Loucy (cell line): ENCODE measurements at regions not wholly inside any gene's neighbourhood (a gene's known extent, or its start where the extent isn't known, plus 50 kb on each side); places are given as distances from the start of the nearest gene placed in this dataset.

ENCODE experiments used
- H2AFZ ChIP-seq: fragments of 200-600 bp; sonication (generic); 2 replicates; pipeline ENCODE4 v1.6.0; 2016; ENCODE audit warnings: antibody characterized with exemption, mild to moderate bottlenecking, low read length, moderate library complexity
- H3F3A ChIP-seq: fragments of 200-600 bp; 2 replicates; pipeline ENCODE4 v1.6.0; 2016; ENCODE audit warnings: antibody characterized with exemption, low read depth, mild to moderate bottlenecking
- H3K27me3 ChIP-seq: fragments of 200-600 bp; sonication (generic); 2 replicates; pipeline ENCODE4 v1.6.1; 2014; ENCODE audit warnings: low read length, mild to moderate bottlenecking; ENCODE audit not compliant: insufficient read depth, poor library complexity, severe bottlenecking
- H3K36me3 ChIP-seq: fragments of 200-600 bp; sonication (generic); 2 replicates; pipeline ENCODE4 v1.6.1; 2016; ENCODE audit warnings: low read length; ENCODE audit not compliant: insufficient read depth
- H3K4me1 ChIP-seq: fragments of 200-600 bp; sonication (generic); 2 replicates; pipeline ENCODE4 v1.5.1; 2014; ENCODE audit warnings: low read length, mild to moderate bottlenecking; ENCODE audit not compliant: insufficient read depth, poor library complexity, severe bottlenecking
- H3K4me2 ChIP-seq: fragments of 200-600 bp; sonication (generic); 2 replicates; pipeline ENCODE4 v1.6.0; 2014; ENCODE audit warnings: antibody characterized with exemption, low read length, low read depth, mild to moderate bottlenecking; ENCODE audit not compliant: poor library complexity, severe bottlenecking
- H3K4me3 ChIP-seq: fragments of 200-600 bp; sonication (generic); 2 replicates; pipeline ENCODE4 v1.5.1; 2014; ENCODE audit warnings: low read length, mild to moderate bottlenecking, mixed read lengths; ENCODE audit not compliant: poor library complexity, severe bottlenecking
- H3K79me2 ChIP-seq: fragments of 200-600 bp; sonication (generic); 2 replicates; pipeline ENCODE4 v1.6.1; 2014; ENCODE audit warnings: low read length; ENCODE audit not compliant: insufficient read depth
- H3K9ac ChIP-seq: fragments of 200-600 bp; sonication (generic); 2 replicates; pipeline ENCODE4 v1.6.0; 2014; ENCODE audit warnings: mild to moderate bottlenecking, low read depth, low read length, moderate library complexity; ENCODE audit not compliant: poor library complexity, severe bottlenecking
- H3K9me2 ChIP-seq: fragments of 200-600 bp; sonication (generic); replicated peaks from 2 replicates; pipeline ENCODE4 v1.6.1; 2016; ENCODE audit warnings: low read depth, low read length, mixed read lengths
- H3K9me3 ChIP-seq: fragments of 200-600 bp; sonication (generic); 2 replicates; pipeline ENCODE4 v1.6.1; 2014; ENCODE audit warnings: mild to moderate bottlenecking, antibody characterized with exemption, low read length, low read depth; ENCODE audit not compliant: insufficient read depth
- H4K20me1 ChIP-seq: fragments of 200-600 bp; sonication (generic); 2 replicates; pipeline ENCODE4 v1.6.0; 2014; ENCODE audit warnings: antibody characterized with exemption, low read length, mild to moderate bottlenecking; ENCODE audit not compliant: insufficient read depth, poor library complexity, severe bottlenecking
- EZH2phosphoT487 ChIP-seq: fragments of 200-600 bp; IDR thresholded peaks from 2 replicates; pipeline ENCODE4 v1.6.1; 2018; ENCODE audit warnings: antibody characterized with exemption, mild to moderate bottlenecking, moderate library complexity, borderline replicate concordance
- TF ChIP-seq, protein P1 (sequence below): fragments of 200-600 bp; sonication (generic); conservative IDR thresholded peaks from 2 replicates; pipeline ENCODE4 v1.5.1; 2014; ENCODE audit warnings: mild to moderate bottlenecking, antibody characterized with exemption, low read length

DNA sequence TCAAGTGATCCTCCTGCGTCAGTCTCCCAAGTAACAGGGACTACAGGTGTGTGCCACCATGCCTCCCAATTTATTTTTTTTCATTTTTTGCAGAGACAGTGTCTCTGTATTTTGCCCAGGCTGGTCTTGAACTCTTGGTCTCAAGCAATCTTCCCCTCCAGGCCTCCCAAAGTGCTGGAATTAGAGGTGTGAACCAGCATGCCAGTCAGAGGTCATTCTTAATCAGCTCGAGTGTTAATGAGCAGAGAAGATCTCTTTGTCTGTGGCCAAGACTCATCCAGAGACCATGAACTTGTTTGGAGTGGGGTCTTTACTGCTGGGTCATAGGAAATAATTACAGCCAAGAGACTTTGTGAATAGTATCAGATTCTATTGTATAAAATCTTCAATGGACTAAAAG lies 99.2 kb upstream of the AP1S2 start:
- H3K36me3 ChIP-seq = no peaks in the 10 kb centered on the region
- H3K4me3 ChIP-seq = no peak overlapping the region
- H3K9ac ChIP-seq = no peak overlapping the region
- no peak overlapping the region for H3K4me2 ChIP-seq
- no peaks in the 10 kb centered on the region for H3K79me2 ChIP-seq
- no peaks in the 10 kb centered on the region for H3K27me3 ChIP-seq
- no peaks in the 10 kb centered on the region for H3F3A ChIP-seq
- H3K9me2 ChIP-seq = no peaks in the 10 kb centered on the region
- no peaks in the 10 kb centered on the region for H4K20me1 ChIP-seq
- TF ChIP-seq, protein P1, sequence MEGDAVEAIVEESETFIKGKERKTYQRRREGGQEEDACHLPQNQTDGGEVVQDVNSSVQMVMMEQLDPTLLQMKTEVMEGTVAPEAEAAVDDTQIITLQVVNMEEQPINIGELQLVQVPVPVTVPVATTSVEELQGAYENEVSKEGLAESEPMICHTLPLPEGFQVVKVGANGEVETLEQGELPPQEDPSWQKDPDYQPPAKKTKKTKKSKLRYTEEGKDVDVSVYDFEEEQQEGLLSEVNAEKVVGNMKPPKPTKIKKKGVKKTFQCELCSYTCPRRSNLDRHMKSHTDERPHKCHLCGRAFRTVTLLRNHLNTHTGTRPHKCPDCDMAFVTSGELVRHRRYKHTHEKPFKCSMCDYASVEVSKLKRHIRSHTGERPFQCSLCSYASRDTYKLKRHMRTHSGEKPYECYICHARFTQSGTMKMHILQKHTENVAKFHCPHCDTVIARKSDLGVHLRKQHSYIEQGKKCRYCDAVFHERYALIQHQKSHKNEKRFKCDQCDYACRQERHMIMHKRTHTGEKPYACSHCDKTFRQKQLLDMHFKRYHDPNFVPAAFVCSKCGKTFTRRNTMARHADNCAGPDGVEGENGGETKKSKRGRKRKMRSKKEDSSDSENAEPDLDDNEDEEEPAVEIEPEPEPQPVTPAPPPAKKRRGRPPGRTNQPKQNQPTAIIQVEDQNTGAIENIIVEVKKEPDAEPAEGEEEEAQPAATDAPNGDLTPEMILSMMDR = no peak
- no peak for TF ChIP-seq EZH2phosphoT487
- no peaks in the 10 kb centered on the region for H3K4me1 ChIP-seq
- no peak overlapping the region for H2AFZ ChIP-seq
- H3K9me3 ChIP-seq = no peaks in the 10 kb centered on the region

DNA sequence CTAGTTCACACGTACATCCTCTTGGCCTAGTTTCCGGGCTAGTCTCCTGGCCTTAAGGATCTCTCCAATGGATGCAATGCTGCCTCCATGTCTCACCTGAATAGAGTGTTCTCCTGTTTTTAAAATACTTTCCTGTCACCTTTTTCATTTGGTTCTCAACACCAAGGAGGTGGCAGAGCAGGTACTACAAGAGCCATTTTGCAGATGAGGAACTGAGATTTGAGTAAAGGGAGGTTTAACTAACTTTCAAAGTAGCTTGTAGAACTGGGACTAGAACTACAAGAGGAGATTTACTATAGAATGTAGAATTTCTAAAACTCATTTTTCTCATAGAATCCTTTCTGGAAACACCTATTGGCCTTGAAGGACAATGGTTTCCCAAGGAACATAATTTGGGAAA lies 97.6 kb upstream of the AP1S2 start:
- Histone ChIP-seq H2AFZ (no peak overlapping the region), H3K9me2 (no peaks in the 10 kb centered on the region), H3F3A (no peaks in the 10 kb centered on the region), H3K4me2 (no peak overlapping the region), H3K9ac (no peak overlapping the region), H3K27me3 (no peaks in the 10 kb centered on the region), H3K79me2 (no peaks in the 10 kb centered on the region), H3K9me3 (no peaks in the 10 kb centered on the region), H4K20me1 (no peaks in the 10 kb centered on the region), H3K4me3 (no peak overlapping the region), H3K4me1 (no peaks in the 10 kb centered on the region), H3K36me3 (no peaks in the 10 kb centered on the region)
- no peak for TF ChIP-seq EZH2phosphoT487
- TF ChIP-seq, protein P1 = no peak

DNA sequence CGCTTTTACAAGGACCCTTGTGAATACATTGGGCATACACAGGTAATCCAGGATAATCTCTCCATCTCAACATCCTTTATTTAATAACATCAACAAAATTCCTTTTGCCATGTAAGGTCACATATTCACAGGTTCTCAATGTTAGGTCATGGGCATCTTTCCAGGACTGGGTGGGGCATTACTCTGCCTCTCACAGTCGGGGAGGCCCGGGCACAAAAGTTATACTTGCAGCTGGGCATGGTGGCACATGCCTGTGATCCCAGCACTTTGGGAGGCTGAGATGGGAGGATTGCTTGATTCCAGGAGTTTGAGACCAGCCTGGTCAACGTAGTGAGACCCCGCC lies 93.7 kb upstream of the AP1S2 start:
- TF ChIP-seq EZH2phosphoT487 = no peak
- TF ChIP-seq, protein P1 = no peak
- H3K27me3 ChIP-seq = no peaks in the 10 kb centered on the region
- no peaks in the 10 kb centered on the region for H3K36me3 ChIP-seq
- H3K9me2 ChIP-seq = no peaks in the 10 kb centered on the region
- no peak overlapping the region for H3K4me2 ChIP-seq
- no peak overlapping the region for H3K4me3 ChIP-seq
- H3F3A ChIP-seq = no peaks in the 10 kb centered on the region
- no peak overlapping the region for H3K9ac ChIP-seq
- H3K4me1 ChIP-seq = no peaks in the 10 kb centered on the region
- no peaks in the 10 kb centered on the region for H4K20me1 ChIP-seq
- no peak overlapping the region for H2AFZ ChIP-seq
- H3K9me3 ChIP-seq = no peaks in the 10 kb centered on the region
- H3K79me2 ChIP-seq = no peaks in the 10 kb centered on the region
